ENCODE measurements at regions not wholly inside any gene's neighbourhood (a gene's known extent, or its start where the extent isn't known, plus 50 kb on each side); places are given as distances from the start of the nearest gene placed in this dataset.
"Not testable (repeated sequence)": the region's sequence is repeated elsewhere in the genome, so short reads cannot be mapped to it uniquely, and the experiment has no call there.

DNA sequence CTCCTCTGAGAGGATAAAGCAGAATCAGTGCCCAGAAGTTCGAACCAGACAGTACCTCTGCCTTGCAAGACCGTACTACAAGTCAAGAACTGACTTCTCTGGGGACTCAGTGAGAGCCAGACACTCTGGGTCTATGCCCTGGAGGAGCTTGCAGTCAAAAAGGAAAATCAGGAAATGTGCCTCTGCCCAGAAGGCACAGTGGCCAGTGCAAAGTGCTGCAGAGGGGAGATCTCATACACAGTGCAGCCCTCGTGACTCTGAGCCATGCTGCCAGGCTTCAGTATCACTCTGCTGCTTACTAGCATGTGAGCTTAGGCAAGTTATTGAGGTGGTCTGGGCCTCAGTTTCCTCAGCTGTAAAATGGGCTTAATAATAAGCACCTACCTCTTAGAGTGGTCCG is 144.0 kb upstream of the NPY start:
- DNase-seq: no peak

DNA sequence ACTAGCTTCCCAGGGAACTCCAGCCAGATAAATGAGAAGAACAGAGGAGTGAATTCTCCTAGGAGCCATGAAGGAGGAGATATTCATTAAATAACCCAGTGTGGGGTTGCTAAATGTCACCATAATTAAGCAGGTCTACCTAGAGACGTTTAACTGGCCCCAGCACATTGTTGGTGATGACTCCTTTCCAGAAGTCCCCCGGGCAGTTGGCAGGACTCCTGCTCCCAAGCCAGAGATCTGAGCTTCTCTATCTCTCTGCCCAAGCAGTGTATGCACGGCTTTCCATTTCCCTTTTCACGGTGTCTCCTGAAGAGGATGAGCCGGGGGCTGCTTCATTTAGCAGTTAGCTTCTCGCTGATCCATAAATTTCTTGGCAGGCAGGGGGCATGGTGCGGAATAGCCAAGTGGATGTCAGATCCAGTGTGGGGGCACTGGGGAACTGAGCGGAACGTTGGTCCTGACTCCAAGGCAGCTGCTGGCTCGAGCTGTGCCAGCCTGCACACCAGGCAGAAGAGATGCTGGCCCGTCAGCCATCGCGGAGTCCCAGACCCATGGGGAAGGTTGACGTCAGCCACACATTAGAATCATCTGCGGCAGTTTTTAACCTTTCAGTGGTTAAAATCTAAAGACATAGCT is 142.0 kb upstream of the NPY start:
- DNase-seq: no peak

DNA sequence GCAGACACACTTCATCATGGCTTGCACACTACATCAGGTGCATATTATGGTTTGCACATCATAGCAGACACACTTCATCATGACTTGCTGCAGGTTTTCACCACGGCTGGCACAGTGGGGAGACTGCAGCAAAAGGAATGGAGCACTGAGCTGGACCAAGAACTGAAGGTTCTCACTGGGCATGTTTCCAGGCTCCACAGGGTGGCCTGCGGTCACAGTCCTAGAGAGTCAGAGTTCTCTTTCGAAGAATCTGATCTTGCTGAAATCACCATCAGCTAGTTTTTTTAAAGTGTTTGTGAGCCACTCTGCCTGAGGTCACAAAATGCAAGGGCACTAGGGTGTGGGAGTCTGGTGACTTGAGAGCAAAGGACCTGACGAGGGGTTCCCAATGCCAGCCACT is 140.4 kb upstream of the NPY start:
- no peak for DNase-seq

DNA sequence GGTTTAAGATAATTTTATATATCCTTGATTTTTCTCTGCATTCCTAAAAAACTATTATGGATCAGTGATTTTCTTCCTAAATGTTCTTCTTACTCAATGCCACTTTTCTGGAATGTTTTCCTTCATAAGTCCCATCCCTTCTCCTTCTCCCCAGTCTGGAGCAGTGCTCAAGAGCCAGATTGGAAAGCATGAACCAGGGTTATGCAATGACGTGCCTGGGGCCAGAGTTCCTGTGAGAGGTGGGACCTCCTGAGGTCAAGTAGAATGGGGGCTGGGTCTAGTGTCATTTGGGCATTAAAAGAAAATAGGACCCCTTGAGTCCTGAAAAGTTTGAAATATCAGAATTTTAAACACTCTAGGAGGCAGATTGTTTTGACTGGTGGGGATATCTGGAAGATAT is 132.0 kb upstream of the NPY start:
- DNase-seq: no peak

DNA sequence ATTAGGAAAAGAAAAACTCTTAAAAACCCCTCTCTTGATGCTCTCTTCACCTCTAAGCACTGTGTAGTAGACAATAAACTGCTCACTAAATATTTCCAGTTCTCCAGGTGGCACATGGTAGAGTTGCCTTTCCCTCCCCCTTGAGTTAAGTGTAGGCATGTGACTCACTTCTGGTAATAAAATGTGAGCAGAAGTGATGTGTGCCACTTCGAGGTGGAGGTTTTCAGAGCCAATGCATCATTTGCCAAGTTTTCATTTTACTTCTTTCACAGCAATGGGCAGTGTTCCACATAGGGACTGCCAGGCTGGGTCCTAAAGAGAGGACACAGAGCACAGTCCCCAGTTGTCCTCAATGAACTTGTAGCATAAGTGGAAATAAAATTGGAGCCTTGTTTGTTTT is 131.6 kb upstream of the NPY start:
- no peak for DNase-seq

DNA sequence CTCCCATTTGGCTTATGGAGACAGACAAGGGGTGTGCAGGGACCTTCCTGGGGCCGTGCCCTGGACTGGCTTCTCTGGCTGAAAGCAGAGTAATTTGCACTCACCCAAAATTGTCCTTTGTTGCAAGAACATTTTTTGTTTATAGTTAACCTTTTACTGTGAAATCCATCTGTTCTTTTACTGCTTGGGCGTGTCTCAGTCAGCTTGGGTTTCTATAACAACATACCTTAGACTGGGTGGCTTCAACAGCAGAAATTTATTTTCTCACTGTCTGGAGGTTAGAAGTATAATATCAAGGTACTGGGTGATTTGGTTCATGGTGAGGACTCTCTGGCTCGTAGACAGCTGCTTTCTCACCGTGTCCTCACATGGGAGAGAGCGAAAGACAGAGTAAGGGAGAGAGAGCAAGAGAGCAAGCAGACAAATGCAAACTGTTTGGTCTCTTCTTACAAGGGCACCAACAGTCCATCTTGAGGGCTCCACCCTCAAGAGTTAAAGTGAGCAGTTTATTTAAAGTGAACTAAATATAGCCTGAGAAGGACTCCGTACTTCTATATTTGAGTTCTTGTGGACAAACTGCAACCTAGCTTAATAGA is 131.0 kb upstream of the NPY start:
- no peak for DNase-seq

DNA sequence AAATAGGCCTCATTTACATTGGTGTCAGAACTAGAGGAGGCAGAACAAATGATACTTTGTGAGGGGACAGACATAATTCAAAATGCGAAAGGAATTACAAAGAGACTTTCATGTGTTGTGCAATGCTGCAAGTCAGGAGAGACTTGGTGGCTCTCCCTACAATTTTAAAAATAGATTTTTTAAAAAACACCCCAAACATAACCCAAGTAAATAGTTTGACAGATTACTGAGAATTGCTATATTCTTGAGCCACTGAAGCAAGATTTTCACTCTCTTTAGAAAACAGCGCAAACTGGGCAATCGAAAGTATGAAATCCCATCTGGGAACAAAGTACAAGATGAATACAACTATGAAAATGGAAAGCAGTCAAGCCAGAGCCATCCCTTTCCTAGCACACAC is 126.3 kb upstream of the NPY start:
- no peak for DNase-seq

DNA sequence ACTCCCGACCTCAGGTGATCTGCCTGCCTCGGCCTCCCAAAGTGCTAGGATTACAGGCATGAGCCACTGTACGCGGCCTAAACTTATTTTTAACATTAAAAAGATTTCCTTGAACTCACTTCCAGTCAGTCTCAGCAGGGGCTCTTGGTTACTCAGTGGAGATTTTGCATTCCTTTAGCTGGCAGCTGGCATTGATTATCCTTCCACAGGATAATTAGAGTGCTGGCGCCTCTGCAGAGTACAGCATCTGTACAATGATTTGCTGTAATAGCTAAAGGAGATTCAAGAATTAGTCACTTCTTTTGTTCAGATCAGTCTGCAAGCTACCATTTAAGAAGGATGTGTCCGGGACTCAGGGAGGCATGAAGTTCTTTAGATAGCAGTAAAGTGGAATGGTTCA is 125.0 kb upstream of the NPY start:
- no peak for DNase-seq

DNA sequence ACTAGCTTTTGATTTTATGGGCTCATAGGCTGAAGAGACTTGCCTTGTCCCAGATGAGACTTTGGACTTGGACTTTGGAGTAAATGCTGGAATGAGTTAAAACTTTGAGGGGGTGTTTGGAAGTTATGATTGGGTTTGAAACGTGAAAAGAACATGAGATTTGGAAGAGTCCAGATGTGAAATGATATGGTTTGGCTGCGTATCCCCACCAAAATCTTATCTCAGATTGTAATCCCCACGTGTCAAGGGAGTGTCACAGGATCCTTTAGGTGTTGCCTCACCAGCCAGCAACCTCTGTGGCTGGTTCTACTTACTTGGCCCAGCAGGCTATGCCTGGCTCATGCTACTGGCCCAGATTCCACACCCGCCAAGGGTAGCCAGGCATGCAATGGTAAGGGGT is 119.6 kb upstream of the NPY start:
- DNase-seq: no peak

DNA sequence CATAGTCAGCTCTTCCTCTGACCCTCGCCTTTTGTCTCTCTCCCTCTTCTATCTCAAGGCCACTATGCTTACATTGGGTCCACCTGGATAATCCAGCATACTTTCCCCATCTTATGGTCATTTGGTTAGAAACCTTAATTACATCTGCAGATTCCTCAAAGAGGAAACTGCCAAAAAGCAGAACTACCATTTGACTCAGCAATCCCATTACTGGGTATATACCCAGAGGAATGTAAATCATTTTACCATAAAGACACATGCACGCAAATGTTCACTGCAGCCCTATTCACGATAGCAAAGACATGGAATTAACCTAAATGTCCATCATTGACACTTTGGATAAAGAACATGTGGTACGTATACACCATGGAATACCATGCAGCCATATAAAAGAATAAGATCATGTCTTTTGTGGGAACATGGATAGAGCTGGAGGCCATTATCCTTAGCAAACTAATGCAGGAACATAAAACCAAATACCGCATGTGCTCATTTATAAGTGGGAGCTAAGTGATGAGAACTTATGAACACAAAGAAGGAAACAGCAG is 114.8 kb upstream of the NPY start:
- no peak for DNase-seq

DNA sequence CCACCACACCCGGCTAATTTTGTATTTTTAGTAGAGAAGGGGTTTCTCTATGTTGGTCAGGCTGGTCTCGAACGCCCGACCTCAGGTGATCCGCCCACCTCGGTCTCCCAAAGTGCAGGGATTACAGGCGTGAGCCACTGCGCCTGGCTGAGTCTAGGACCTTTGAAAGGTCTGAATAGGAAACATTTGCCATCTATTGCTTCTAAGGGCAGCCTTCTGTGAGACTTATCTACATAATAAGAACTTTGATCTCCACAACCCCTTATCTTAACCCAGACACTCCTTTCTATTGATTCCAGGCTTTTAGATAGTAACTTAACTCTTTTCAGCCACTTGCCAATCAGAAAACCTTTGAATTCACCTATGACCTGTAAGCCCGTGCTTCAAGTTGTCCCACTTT is 112.0 kb upstream of the NPY start:
- not testable (repeated sequence) for DNase-seq

DNA sequence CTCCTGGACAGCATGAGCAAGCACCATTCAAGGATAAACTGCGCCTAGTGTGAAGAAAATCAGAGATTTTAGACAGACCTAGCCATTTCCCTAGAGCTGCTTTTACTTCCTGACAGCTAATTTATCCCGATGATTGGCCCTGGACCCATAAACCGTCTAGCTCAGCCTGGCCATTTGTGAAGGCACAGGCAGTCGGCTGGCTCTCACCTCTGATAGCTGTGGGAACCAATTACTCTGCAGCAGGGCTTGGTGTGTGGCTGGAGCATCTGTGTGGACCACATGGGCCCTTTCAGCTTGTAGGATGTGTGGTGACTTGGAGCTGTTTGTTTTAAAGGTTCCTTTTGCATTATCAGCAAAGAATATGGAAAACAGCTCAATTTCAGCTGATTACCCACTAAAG is 111.1 kb upstream of the NPY start:
- no peak for DNase-seq

DNA sequence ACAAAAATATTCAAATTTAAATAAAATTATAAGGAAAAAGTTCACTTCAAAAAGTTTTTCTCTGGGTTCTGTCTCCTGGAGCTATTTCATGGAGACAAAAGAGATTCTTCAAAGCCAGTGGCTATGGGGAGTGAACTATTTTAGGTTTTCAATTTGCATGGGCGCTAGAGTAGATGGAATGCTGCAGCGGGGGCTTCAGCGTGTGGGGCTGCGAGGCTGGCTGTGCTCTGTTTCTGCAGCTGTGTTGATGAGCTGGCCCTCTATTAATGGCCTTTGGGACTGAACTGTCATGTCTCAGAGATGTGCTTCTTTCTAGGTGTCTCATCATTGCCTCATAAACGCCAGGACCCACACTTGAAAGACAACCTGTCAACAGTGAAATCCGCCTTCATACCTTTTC is 108.4 kb upstream of the NPY start:
- DNase-seq: no peak

DNA sequence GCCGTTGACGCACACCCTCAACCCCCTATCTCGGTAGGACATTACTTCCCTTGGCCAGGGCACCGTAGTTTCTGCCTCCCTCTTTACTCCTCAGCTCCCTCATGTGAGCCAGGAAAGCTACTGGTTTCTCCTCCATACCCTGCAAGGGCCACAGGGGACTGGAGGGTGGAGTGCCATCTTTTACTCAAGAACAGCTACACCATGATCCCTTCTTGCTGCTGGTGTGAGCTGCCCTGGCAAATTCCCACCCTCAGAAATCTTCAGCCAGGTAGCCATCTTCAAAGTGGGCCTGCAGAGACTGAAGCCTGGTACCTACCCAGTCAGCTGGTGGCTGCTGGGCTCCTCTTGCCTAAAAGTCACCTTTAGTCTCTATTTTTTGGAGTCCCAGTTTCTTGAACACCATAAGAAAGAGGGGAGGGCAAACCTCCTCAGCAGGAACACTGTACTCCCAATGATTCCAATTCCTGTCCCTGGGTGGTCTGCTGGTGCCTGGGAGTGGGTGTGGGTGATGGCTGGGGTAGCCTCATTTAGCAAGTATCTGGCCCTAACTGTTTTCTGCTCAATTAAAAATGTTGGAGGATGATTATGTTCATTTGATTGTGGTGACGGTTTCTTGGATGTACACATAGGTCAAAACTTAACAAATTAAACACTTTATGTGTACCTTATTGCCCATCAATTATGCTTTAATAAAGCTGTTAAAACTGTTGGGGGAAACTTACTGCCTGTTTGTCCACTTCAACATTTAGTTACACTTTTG is 105.0 kb upstream of the NPY start:
- no peak for DNase-seq

DNA sequence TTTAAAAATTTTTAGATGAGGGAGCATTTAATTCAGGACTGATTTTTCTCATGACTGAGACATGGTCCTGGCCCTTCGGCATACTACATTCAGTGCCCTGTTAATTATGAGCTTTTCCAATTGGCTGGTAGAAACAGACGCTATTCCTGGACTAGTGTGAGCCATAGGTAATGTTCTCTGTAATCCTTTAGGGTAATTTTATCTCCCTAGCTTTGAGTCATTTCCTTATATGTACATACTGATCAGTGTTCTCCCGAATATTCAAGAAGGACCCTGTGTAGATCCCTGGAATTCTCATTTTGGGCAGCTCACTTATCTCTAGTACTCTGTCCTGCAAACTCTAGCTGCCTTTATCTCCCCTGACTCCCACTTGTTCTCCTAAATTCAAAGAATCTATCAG is 92.6 kb upstream of the NPY start:
- DNase-seq: no peak

DNA sequence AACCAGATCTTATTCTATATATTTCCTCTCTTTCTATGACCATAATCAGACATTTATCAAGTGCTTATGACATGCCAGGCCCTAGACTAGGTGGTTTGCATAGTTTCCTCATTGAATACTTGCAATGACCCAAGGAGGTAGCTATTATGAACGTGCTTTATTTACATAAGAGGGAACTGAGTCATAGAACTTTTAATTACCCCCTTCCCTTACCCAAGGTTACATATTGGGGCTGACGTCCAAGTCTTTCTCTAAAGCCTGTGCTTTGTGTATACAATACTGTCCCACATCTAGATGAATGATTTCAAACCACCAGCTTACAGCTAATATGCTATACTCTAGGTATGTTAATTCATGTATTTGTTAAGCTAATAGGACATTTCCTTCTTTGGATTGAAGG is 91.9 kb upstream of the NPY start:
- DNase-seq: no peak

DNA sequence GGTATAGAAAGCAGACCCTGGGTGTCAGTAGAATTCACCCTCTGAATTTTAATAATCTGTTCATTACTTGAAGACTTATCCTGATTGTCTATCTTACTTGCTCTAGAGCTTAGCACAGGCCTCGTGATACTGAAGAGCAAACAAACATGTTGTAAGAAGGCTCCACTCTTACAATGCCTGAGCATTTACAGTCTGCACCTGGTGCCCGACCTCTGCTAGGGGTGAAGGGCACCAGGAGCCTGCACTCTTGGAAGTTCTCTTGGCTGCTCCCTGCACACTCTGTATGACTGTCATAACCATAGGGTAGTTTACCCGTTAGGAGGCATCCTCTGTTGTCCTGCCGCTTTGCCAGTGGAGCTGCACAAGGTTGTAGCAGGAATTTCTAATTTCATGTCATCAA is 91.3 kb upstream of the NPY start:
- DNase-seq: no peak

DNA sequence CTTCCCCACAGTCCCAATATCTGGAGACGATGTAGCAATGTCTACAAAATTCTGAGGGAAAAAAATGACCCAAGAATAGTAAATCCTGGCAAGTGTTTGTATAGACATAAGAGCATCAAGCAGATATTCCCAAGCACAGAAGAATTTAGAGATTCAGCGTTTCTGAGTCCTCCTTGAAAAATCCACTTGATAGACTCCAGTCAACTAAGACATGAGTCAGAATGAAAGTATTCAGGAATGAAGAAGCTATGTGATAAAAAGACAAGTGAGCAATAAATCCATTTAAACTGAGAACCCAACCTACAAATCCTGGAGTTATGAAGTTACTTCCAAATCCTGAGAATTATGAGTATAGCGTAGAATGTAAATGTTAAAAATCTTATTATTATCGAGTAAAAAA is 86.1 kb upstream of the NPY start:
- DNase-seq: no peak

DNA sequence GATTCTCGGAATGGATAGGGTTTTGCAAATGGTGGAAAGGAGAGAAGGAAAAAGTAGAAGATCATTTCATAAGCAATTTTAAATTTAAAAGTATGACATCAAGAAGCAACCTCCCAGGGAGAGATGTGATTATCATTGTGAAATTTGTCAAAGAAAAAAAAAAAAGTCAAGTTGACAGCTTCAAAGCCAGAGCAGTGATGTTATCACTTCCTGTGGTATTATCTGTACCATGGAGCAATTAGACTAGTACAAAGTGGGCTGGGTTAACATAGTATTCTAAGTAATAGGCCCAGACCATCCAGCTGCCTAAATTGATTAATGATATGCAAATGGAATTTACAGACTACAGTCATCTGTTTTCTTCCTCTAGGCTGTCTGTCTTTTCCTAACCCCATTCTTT is 84.0 kb upstream of the NPY start:
- DNase-seq: no peak

DNA sequence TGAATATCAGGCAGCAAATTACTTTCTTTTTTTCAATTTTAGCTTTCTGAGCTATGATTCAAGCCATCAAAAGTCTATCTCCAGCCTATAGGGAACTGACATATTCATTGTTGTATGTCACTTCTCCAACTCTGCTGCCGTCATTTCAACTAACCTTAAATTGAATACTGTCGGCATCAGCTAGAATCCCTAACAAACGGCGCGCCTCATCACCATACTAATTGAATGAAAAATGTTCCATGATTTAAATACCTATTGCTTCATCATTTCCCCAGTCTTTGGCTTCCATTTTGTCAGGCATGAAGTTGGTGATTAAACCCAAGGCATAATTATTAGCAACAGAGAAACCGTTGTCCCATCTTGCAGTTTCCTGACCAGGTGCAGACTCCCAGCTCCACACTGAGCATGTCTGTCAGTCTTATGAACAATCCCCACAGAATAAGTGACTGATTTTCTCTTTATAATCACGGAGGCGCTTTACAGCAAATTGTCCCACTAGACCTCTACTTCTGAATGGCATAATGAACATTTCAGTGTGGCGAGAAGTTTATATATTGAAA is 83.5 kb upstream of the NPY start:
- no peak for DNase-seq

DNA sequence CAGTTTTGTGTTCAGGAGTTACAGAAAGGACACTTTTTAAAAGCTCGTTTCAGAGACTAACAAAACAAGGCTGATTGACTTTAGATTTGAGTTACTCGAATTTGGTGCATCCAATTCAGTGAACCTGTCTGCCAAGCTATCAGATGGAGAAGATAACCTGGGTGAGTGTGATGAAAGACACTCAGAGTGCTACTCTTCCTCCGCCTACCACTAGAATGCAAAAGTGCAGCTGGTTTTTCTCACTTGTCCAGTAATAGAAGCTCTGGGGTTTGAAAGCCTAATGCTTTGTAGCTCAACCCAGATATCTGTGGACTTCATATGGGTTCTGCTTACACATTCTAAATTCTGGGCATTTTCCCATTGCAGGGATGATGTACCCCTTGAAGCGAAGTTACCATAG is 82.8 kb upstream of the NPY start:
- no peak for DNase-seq

DNA sequence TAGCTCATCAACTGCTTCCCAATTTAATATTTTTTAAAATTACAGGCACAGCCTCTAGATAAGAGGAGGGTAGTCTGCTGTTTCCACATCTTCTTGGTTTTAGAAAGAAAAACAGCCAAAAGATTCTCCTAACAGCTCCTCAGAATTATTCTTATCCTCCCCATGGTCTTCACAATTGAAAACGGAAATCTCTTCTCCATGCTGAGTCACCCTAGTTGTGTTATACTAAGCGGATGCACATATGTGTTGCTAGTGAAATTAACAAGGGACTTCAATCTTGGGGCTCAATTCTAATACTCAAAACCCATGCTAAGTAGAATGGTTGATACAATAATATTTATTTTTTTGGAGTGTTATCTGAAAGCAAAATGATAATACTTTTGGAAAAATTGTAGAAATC is 71.9 kb upstream of the NPY start:
- no peak for DNase-seq

DNA sequence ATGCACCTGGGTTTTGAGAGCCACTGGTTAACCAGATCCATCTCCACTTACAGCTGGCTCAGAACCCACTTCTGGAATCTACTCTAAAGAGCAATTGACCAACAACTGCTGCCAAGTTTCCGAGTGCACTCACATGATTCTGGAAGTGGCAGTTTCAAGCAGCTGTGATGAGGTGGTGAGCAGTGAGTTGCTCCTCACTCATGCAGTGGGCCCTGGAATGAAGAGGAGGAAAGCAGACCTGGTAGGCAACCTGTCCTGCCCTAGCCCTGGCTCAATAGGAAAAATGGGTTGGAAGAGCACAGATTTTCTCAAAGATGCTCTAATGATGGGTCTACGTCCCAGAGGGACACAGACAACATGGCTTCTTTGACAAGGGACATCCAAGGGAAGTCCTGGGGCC is 70.7 kb upstream of the NPY start:
- DNase-seq: no peak

DNA sequence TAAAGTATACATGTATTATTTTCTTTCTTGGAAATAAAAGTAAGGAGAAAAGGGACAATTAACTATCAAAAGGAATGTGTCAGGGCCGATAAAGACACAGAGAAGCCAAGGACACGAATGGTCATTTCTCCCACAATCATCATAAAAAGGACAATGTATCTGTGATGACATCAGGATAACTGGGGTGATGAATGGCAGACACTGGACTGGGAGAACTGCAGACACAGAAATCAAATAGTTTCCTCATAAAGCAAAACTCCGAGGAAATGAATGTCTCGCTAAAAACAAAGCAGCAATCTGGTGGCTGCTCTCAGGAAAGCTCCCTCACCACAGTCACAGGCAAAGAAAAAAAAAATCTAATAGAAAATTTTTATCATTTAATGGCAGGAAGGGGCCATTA is 69.3 kb upstream of the NPY start:
- no peak for DNase-seq

Data from stimulated activated CD4-positive, alpha-beta T cell treated with anti-CD3 and anti-CD28 coated beads, Interleukin-2, amount 100 ng/mL, for 48 hours (primary cell).